GM19395 (cell line): ENCODE measurements at regions not wholly inside any gene's neighbourhood (a gene's known extent, or its start where the extent isn't known, plus 50 kb on each side); places are given as distances from the start of the nearest gene placed in this dataset.

Experiments used
- ATAC-seq: cut with Tn5 transposase; IDR thresholded peaks from one replicate; pipeline ENCODE4 v1.9.1; 2021; ENCODE audit warnings: mild to moderate bottlenecking, moderate library complexity; ENCODE audit not compliant: unreplicated experiment

DNA sequence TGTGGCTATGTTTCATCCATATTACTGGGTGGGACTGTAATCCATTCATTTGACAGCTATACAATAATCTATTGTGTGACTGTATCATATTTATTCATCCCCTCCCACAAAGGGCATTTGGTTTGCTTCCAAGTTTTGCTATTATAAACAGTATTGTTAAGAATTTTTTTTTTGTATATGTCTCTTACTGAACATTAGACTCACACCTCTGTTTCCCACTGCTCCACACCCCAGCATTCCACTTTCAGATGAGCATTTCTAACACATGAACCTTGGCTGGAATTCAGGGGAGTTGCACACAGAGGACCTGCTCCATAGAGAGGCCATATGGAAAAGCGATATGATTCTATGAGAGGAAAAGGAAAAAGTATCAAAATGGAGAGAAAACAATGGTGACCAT lies 81.6 kb upstream of the DKK2 start:
- ATAC-seq, result no peak

DNA sequence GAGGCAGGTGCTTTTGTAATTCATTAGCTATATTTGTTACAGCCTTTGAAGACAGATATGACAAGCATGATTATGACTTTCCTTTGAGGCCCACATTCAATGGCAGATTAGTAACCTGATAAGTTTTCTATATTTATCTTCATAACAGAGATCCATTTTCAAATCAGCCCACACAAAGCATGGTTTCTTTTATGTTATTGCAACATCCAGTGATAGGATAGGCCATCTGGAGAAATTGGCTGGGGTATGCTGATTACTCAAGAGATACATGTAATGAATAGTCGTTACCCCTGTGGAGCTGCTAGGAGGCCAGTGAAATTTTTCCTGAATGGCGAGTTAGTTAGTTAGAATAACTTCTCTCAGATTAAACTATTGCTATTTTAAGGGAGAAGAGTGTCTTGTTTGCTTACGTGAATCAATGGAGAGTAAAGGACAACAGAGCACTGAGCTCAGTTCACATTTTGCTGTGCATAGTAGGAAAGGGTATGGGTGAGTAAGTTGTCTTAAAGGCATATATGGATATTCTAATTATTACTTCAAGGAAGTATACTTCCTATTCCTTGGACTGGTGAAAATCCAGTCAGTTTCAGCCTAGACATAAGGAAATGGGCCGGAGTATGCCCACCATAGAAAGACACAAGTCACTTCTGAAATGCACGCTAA lies 79.2 kb upstream of the DKK2 start:
- ATAC-seq, result no peak

GRCh38 chr4:107114059-107114458 lies 77.9 kb upstream of the DKK2 start:
- no peak for ATAC-seq

GRCh38 chr4:107098401-107098800 lies 62.3 kb upstream of the DKK2 start:
- no peak for ATAC-seq

GRCh38 chr4:107094976-107095375 lies 58.9 kb upstream of the DKK2 start:
- no peak for ATAC-seq

GRCh38 chr4:107094332-107094731 lies 58.2 kb upstream of the DKK2 start:
- ATAC-seq, result peak; percentile 73
